Activated effector memory CD4-positive, alpha-beta T cell treated with anti-CD3 and anti-CD28 coated beads, Interleukin-2, amount 50 U/mL, for 16 hours (primary cell): ENCODE measurements at regions not wholly inside any gene's neighbourhood (a gene's known extent, or its start where the extent isn't known, plus 50 kb on each side); places are given as distances from the start of the nearest gene placed in this dataset.

Experiments
- DNase-seq: peaks from one replicate; pipeline ENCODE4 v3.0.0-alpha.2; 2020

- DNase-seq: no peak
Measured at GRCh38 chr11:129591527-129591926, 215.9 kb downstream of the BARX2 start.

DNA sequence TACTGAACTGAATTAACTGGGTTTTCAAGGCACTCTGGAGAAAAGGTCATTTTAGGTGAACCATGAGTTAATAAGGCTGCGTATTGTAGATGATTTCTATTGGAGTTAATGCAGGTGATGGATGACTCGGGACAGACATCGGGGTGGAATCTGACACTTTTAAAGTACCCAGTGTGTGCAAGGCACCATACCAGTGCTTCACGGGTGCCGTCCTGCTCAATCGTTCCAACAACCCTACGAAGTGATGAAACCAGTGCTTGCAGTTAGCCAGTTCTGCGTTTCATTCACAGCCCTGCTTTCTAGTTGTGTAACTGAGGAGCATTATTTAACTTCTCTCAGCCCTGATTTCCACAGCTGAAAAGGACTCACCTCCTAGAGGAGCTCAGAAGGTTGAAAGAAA is 216.5 kb downstream of the BARX2 start:
- DNase-seq: no peak

DNA sequence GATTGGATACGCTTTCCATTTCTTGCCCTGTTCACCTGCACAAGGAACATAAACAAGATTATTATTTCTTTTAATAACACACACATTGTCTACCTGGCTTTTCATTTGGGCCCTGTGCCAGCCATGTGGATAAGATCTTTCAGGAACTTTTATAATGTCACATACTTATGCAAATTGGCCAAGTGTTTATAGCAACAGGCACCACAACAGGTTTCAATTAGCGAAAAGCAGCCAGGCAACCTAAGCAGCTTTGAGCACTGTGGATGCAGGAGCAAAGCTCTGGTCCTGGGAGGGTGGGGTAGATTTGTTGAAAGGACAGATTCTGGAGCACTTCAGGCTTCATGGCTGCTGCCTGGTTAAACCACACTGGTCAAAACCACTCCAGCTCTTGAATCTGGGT is 217.4 kb downstream of the BARX2 start:
- DNase-seq: no peak

DNA sequence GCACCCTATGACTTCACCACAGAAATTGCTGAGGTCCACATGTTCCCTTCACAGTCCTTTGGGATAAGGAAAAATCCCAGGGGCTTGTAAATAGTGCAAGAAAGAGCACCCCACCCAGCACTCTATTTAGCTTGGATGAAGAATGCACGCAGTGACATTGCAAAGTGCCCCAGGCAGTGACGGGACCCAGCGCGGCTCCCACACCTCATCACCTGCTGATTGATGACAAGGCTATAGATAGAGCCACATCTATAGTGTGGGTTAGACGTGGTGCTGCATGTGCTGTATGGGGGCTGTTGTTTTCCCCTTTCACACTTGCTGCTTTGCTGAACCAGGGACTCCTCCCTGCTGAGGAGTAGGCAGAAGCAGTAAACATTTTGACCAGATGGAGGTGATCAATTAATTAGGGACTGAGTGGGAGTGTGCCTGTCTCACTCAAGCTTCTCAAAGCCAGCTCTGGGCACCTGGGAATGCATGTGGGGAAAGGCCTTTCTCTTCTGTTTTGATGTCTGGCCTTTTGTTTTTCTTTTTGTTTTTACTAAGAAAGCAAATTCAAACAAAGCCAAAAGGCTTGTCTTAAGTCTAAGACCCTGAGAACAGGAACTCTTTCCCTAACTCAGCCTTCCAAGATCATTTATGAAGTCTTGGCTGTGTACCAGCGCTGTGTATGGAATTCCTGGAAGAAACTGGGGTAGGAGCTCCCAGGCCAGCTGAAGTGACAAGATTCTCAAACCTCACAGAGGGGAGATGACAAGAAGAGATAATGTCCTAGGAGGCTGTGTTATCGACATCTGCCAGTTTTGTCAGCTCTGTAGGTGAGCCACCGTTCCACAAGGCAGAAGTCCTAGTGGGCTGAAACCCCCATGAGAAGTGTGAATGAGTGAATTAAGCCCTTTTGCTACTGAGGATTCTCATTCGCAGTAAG is 219.7 kb downstream of the BARX2 start:
- no peak for DNase-seq

DNA sequence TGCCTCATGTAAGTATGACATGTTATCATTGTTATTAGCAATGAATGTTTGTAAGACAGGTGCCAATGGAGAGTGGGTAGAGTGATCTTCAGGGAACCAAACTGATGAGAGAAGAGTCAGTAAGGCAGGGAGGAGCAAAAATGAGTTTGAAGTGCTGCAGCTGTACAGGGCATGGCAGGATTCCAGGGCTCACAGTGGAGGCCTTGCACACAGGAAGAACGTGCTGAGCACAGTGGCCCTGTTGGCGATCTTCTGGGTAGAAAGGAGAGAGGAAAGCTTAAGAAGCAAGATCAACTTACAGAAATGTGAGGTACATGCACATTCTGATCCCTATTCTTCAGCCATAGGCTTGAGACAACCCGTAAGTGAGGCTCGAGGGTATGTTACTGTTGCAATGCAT is 219.3 kb upstream of the TMEM45B start:
- no peak for DNase-seq

- no peak for DNase-seq
Measured at GRCh38 chr11:129598378-129598777, 217.3 kb upstream of the TMEM45B start.

DNA sequence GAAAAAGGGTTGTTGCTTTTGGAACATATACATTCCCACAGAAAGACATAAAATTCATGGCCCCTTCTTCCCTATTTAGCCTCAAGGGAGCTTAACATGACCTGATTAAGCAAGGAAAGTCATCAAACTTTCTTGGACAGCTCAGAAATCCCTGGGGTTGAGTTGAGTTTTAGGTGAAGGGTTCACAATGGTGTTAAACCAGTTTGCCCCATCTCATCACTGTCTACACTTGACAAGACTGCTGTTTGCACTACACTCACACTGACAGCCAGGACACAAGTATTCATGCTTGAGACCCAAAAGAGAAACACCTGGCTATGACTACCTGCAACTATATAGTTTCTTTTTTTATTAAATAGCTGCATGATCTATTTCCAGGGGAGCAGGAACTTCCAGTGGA is 209.8 kb upstream of the TMEM45B start:
- DNase-seq: no peak

DNA sequence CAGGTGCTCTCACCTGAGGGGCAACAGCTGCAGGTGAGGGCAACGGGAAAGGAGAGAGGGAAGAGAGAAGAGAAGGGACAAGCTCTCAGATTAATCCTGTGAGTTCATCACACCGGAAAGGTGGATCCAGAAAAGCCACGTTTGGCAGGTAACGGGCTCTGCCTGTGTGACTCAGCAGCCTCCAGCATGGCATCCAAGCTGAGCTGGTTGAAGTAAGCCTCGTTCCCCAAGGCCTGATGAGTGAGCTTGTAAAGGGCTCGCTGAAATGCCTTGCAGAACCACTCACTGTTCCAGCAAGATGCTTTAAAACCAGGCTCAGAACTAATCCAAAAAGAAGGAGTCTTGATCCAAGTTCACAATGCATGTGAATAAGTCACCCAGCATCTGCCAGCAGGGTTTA is 206.9 kb upstream of the TMEM45B start:
- no peak for DNase-seq

DNA sequence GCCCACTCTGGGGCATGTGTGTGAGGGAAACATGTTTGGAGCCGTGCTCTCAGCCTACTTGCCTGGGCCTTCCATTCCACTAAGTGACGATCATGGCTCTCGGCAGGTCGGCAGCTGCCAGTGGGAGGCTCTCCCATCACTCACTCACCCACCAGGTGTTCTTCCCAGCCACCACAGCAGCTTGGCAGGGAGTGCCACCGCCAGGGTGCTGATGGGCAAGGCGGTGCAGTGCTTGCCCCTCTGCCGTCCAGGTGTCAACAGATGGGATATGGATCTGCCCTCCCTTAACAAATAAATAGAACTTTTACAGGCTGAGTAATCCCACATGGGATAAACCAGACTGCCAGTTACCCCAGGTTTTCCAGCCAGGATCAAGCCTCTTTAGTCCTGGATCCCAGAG is 205.5 kb upstream of the TMEM45B start:
- no peak for DNase-seq

GRCh38 chr11:129610545-129610944 is 205.1 kb upstream of the TMEM45B start:
- DNase-seq: no peak

DNA sequence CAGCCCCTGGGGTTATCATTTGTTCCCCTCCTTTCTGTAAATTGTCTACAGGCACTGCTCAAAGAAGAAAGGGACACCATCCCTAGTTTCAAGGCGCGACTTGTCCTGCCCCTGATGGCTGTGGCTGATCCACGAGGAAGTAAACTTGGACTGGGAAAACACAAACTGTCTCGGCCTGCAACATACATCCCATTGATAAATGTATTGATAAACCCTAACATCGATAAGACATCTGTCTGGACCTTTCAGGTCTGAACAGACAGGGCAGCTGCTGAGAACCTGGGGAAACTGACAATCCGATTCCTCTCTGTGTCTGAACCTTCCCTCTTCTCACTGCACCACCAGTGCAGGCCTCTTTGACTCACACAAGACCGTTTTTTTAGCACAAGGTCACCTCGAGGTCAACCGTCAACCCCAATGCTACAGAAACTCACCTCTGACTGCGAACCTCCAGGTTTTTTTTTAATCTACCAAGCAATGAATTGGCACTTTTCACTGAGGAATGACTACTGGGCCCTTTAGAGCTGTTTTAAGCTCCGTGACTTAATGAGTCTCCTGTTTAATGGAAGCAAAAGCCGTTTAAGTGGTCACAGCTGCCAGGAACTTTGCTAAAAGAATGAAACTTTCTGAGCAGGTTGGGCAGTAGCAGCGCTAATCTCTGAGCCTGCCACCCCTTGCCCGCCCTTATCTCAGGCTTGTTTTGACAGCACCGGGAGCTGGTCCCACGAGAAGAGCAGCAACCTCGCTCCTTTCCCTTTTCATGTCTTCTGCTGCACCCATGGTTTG is 203.8 kb upstream of the TMEM45B start:
- DNase-seq: no peak

DNA sequence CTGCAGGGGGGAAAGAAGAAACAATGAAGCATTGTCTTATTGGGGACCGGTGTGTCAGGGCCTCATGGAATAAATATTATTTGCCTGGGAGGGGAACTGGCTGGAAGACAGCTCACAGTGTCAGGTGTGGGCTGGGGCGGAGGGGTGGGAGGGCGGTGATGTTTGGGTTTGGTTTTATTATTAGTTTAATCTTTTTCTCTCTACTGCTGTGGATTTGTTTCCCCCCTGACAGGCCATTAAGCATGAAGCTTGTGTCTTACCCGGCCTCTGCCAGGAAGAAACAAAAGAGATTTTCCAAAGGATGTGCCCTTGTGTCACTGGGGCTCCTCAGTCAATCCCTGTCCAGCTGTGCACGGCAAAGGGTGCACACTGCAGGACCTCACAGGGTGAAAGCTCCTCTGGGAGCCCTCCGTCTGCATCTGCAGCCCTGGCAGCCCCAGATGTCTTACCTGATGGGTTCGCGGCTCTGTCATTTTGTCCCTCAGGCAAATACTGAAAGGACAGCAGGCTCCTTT is 203.1 kb upstream of the TMEM45B start:
- DNase-seq: no peak

DNA sequence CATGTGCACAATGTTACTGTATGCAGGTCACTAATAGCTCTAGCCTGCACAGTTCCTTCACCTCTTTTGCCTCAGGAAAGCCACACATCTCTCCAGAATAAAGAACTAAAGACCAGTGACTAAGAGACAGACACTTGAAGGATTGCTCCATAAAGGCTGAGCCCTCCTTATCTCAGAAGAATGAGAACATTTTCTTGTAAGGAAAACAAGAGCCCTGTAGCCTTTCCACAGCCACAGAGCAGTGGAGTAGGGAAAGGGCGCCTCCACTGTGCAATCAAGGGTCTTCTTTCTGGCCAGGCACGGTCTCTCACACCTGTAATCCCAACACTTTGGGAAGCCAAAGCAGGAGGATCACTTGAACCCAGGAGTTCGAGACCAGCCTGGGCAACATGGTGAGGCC is 202.6 kb upstream of the TMEM45B start:
- DNase-seq: no peak

DNA sequence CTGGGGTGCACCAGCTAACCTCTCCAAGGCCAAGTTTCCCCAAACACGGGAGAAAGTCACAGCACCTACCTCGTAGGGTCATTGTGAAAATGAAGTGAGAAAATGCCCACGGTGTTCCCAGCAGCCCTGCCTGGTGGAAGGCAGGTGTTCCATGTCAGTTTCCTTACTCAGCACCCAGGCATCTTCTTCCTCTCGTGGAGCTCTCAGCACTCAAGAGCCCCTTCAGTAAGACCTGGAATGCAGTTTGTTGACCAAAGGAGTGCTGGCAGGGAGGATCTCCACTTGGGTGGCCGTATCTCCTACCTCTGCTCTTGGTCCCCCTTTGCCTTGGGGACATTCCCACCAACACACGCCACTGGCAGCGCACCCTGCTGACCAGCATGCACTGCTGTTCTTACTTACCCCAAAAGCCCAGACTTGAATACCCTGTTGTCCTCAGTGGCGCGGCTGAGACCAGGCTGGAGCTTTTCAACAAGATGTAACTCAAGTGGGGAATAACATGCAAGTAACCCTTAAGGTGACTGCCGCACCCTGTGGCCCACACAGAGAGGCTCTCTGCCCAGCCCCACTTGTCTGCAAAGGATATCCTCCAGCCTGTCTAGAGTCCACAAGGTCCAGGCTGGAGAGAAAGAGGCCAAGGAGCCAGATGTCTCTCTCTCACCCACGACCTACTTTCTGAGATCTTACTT is 201.2 kb upstream of the TMEM45B start:
- DNase-seq: no peak

- DNase-seq: no peak
Measured at GRCh38 chr11:129618046-129618569, 197.5 kb upstream of the TMEM45B start.

DNA sequence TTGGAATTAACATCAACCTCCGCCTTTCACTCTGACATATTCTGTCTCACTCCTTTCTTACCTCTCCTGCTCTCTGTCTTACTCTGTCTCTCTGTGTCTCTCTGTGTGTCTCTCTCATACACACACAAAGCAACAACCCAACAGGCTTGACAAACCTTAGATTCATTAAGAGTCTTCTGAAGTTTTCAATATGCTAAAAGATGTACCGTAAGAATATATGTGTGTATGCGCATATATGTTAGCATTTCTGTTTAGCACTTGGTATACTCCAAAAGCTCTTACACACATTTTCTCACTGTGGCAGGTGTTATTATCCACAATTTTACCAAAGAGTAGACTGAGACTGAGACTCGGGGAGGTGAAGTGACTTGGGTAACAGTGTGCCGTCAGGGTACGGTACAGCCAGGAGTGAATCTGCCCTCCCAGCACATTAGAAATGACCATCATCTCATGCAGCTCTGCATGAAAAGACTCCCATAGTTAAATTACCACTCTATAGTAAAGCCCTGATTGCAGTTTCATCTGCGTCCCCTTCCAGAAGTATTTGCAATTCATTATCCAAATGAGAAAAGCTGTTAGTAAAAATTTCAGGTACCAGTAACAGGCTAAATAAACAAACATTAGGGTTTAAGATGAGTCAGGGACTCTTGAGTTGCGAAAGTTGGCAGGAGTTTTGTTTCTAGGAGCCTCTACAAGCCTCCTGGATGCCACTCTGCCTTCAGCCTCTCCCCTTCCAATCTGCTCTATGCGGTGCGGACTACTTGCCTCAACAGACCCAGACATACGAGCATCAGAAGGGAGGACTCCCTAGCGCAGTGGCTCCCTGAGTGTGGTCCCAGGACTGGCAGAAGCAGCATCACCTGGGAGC is 195.2 kb upstream of the TMEM45B start:
- no peak for DNase-seq

DNA sequence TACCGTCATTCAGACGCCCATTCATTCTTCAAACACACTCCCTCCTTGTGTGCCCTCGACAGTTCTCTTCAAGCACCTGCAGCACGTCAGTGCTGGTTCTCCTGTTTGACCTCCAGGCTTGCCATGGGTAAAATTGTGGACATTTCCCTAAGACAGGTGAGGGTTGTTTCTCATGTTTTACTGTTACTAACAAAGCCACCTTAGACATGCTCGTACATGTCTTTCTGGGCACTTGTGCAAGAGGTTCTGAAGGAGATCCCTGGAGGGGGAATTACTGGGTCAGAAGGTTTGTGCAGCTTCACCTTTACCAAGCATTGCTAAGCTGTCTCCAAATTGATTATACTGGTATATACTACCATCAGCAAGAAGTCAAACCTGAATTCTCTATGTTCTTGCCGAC is 189.7 kb upstream of the TMEM45B start:
- no peak for DNase-seq

GRCh38 chr11:129631201-129631600 is 184.4 kb upstream of the TMEM45B start:
- no peak for DNase-seq

DNA sequence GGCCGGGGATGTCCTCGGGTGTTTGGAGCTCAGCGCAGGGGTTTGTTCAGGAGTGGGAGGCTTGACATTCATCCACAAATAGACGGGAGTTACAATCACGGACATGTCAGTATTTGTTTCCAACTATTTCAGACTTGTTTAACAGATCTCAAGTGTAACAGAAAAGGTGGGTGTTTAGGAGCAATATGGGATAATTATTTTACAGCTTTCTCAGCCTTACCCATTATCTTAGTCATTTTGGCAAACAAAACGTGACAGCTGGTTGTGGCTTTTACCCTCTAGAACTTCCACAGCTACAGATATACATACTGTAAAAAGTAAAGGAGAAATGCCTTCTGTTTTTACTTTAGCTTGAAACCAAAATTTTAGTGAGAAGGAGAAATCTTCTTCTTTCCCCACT is 178.7 kb upstream of the TMEM45B start:
- DNase-seq: no peak

DNA sequence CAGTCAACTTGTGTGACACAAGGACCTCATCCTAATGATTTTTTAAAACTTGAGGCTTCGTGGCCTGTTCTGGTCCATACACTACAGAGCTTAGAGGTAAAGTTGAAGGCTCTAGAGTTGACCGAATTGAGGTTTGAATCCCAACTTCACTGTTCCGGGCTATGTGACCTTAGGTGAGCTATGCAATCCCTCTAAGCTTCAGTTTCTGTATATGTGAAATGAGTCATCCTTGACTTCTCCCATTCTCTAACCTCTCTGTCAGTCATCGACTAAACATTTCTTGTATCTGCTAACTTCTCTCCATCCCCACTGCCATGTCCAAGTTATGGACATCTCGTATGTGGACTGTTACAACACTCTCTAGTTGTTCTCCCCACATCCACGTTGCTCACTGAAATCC is 178.2 kb upstream of the TMEM45B start:
- no peak for DNase-seq

- DNase-seq: no peak
Measured at GRCh38 chr11:129637983-129638776, 177.5 kb upstream of the TMEM45B start.
